Stomach (tissue), 4 donors: ENCODE measurements at regions not wholly inside any gene's neighbourhood (a gene's known extent, or its start where the extent isn't known, plus 50 kb on each side); places are given as distances from the start of the nearest gene placed in this dataset.

Source experiments
- EP300 ChIP-seq: sonication (generic); formaldehyde crosslinking; IDR thresholded peaks from one replicate; pipeline ENCODE4 v1.6.1; 2017; ENCODE audit warnings: antibody characterized with exemption
- POLR2A ChIP-seq, 4 donors: fragments of 450-650 bp; IDR thresholded peaks; one replicate each; pipeline ENCODE4 v1.6.1; 2016; ENCODE audit warnings: antibody characterized with exemption in 4 of 4, control low read depth in 2 of 4, mild to moderate bottlenecking in 1 of 4, moderate library complexity in 1 of 4
- TF ChIP-seq, protein P1 (sequence below), 7 experiments: fragments of 450-650 bp in 4 of 7; fragments of 200-600 bp in 3 of 7; sonication (generic) in 3 of 7; IDR thresholded peaks; one replicate each; pipeline ENCODE4 v1.5.1; 2016 to 2019; ENCODE audit warnings: antibody characterized with exemption in 7 of 7, control low read depth in 2 of 7, mild to moderate bottlenecking in 1 of 7

DNA sequence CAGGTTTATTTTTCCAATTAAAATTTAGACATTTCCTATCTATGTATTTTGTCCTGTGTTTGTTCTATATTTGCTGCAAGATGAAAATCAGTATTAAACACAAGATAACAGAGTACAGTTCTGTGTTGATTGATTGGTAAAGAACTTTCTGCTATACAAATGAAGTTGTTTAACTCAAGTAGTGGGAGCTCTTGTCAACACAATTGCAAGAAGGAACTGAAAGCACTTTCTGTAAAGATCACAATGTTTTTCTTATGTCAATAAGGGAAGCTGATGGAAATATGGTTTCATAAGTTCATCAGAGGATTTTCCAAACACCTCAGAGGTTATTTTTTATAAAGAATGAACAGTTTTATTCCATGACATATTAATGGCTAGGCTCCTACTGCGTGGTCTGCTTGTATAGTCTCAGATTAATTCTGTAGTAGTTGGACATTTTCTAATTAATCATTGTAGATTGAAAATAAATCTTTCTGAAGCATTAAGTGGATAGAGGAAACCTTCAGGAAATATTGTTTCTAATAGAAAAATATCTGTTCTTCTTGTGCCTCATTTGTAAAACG lies 379.5 kb downstream of the LRFN5 start:
- TF ChIP-seq, protein P1, sequence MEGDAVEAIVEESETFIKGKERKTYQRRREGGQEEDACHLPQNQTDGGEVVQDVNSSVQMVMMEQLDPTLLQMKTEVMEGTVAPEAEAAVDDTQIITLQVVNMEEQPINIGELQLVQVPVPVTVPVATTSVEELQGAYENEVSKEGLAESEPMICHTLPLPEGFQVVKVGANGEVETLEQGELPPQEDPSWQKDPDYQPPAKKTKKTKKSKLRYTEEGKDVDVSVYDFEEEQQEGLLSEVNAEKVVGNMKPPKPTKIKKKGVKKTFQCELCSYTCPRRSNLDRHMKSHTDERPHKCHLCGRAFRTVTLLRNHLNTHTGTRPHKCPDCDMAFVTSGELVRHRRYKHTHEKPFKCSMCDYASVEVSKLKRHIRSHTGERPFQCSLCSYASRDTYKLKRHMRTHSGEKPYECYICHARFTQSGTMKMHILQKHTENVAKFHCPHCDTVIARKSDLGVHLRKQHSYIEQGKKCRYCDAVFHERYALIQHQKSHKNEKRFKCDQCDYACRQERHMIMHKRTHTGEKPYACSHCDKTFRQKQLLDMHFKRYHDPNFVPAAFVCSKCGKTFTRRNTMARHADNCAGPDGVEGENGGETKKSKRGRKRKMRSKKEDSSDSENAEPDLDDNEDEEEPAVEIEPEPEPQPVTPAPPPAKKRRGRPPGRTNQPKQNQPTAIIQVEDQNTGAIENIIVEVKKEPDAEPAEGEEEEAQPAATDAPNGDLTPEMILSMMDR (IDR thresholded peaks at IDR 0.05) = no peak
- TF ChIP-seq POLR2A (IDR thresholded peaks at IDR 0.05) (no peak), EP300 (no peak)
